Upper lobe of right lung (tissue), 1 donor: ENCODE measurements at regions not wholly inside any gene's neighbourhood (a gene's known extent, or its start where the extent isn't known, plus 50 kb on each side); places are given as distances from the start of the nearest gene placed in this dataset.

Experiments
- ATAC-seq: fragments of 200-7000 bp; cut with Tn5 transposase; one replicate; pipeline ENCODE4 v1.9.1; 2020; ENCODE audit warnings: mild to moderate bottlenecking, moderate library complexity
- DNase-seq: peaks from one replicate; pipeline ENCODE4 v3.0.0-alpha.2; 2020
- H3K27ac ChIP-seq: fragments of 200-600 bp; one replicate; pipeline ENCODE4 v1.8.0; 2022
- H3K27me3 ChIP-seq: fragments of 200-600 bp; one replicate; pipeline ENCODE4 v1.8.0; 2022; ENCODE audit warnings: mild to moderate bottlenecking
- H3K36me3 ChIP-seq: fragments of 200-600 bp; one replicate; pipeline ENCODE4 v1.8.0; 2022
- H3K4me1 ChIP-seq: fragments of 200-600 bp; one replicate; pipeline ENCODE4 v1.8.0; 2022
- H3K4me3 ChIP-seq: fragments of 200-600 bp; one replicate; pipeline ENCODE4 v1.8.0; 2022; ENCODE audit warnings: mild to moderate bottlenecking
- H3K9me3 ChIP-seq: fragments of 200-600 bp; one replicate; pipeline ENCODE4 v1.8.0; 2022
- CTCF ChIP-seq: fragments of 200-600 bp; IDR thresholded peaks from one replicate; pipeline ENCODE4 v1.8.0; 2022; ENCODE audit warnings: antibody characterized with exemption
- intact Hi-C: fragments of 100-400 bp; cut with DNase I; formaldehyde crosslinking; loops from one replicate; pipeline ENCODE4 v1.11.0; 2022
- donor health status: DM: no; HTN: yes; CAD: no; lungs with severe emphysema.

GRCh38 chr3:28606283-28606682 lies 257.7 kb upstream of the AZI2 start:
- Histone ChIP-seq H3K27ac (no peak overlapping the region), H3K9me3 (no peaks in the 10 kb centered on the region), H3K36me3 (no peaks in the 10 kb centered on the region), H3K27me3 (no peaks in the 10 kb centered on the region), H3K4me1 (no peaks in the 10 kb centered on the region), H3K4me3 (no peak overlapping the region)
- intact Hi-C loops = no loop called here
- no peak for DNase-seq
- no peak for TF ChIP-seq CTCF
- no peak for ATAC-seq

- Histone ChIP-seq H3K27ac (no peak overlapping the region), H3K4me1 (no peaks in the 10 kb centered on the region), H3K36me3 (no peaks in the 10 kb centered on the region), H3K9me3 (no peaks in the 10 kb centered on the region), H3K4me3 (no peak overlapping the region), H3K27me3 (no peaks in the 10 kb centered on the region)
- DNase-seq = no peak
- intact Hi-C loops = no loop called here
- TF ChIP-seq CTCF = no peak
- no peak for ATAC-seq
Measured at GRCh38 chr3:28612232-28612631, 263.6 kb upstream of the AZI2 start.

GRCh38 chr3:28613511-28614106 lies 265.0 kb upstream of the AZI2 start:
- H3K36me3 ChIP-seq = no peaks in the 10 kb centered on the region
- H3K9me3 ChIP-seq = no peaks in the 10 kb centered on the region
- ATAC-seq (no peak), DNase-seq (no peak)
- TF ChIP-seq CTCF = no peak
- no peak overlapping the region for H3K27ac ChIP-seq
- no peaks in the 10 kb centered on the region for H3K27me3 ChIP-seq
- no peak overlapping the region for H3K4me3 ChIP-seq
- intact Hi-C loops = no loop called here
- no peaks in the 10 kb centered on the region for H3K4me1 ChIP-seq

GRCh38 chr3:28615071-28615470 lies 266.4 kb upstream of the AZI2 start:
- Histone ChIP-seq H3K4me3 (no peak overlapping the region), H3K9me3 (no peaks in the 10 kb centered on the region), H3K27ac (no peak overlapping the region), H3K4me1 (no peaks in the 10 kb centered on the region), H3K36me3 (no peaks in the 10 kb centered on the region), H3K27me3 (no peaks in the 10 kb centered on the region)
- intact Hi-C loops = no loop called here
- ATAC-seq (no peak), DNase-seq (no peak)
- no peak for TF ChIP-seq CTCF

- no peaks in the 10 kb centered on the region for H3K4me1 ChIP-seq
- H3K9me3 ChIP-seq = no peaks in the 10 kb centered on the region
- no peak for DNase-seq
- no peak for TF ChIP-seq CTCF
- H3K27ac ChIP-seq = no peak overlapping the region
- no peaks in the 10 kb centered on the region for H3K36me3 ChIP-seq
- H3K27me3 ChIP-seq = no peaks in the 10 kb centered on the region
- intact Hi-C loops = no loop called here
- H3K4me3 ChIP-seq = no peak overlapping the region
- no peak for ATAC-seq
Measured at GRCh38 chr3:28615971-28616370, 267.3 kb upstream of the AZI2 start.

- intact Hi-C loops = no loop called here
- H3K27me3 ChIP-seq = no peaks in the 10 kb centered on the region
- no peak overlapping the region for H3K27ac ChIP-seq
- H3K36me3 ChIP-seq = no peaks in the 10 kb centered on the region
- no peaks in the 10 kb centered on the region for H3K9me3 ChIP-seq
- ATAC-seq = no peak
- H3K4me3 ChIP-seq = no peak overlapping the region
- no peaks in the 10 kb centered on the region for H3K4me1 ChIP-seq
- no peak for TF ChIP-seq CTCF
- DNase-seq = no peak
Measured at GRCh38 chr3:28617821-28618220, 269.2 kb upstream of the AZI2 start.
